ENCODE measurements at regions not wholly inside any gene's neighbourhood (a gene's known extent, or its start where the extent isn't known, plus 50 kb on each side); places are given as distances from the start of the nearest gene placed in this dataset.

DNA sequence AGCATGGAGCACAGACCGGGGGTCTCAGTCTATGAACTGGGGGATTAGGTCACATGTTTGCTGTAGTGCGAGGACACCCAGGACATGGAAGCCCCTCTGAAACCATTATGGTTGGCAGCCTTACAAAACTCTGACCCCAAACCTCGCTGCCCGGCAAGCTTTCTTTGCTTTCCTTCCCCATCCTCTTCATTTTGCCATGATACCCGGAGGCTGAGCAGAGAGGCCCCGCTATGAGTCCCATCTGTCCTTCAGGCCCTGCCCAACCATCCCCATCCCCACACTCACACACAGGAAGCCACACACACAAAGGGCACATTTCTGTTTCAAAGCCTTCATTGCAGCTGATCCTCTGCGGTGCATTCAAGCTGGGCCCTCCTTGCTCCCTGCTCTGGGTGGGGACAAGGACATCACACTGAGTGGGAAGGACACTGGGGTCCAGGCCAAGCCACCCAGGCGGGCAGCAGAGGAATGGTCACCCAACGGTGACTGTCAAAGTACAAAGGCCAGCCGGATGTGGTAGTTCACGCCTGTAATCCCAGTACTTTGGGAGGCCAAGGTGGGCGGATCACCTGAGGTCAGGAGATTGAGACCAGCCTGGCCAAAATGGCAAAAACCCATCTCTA lies 176.5 kb downstream of the CTTN start:
- no peaks in the 10 kb centered on the region for H3K36me3 ChIP-seq (ENCODE audit: control insufficient read depth, insufficient read depth, low read length)
- H4K20me1 ChIP-seq (replicated peaks; ENCODE audit: control insufficient read depth, insufficient read depth, low read length): peaks cover 7% of the 10 kb centered on the region; the same call in 1 of the 2 replicates
- no peak overlapping the region for H3K4me2 ChIP-seq (ENCODE audit: insufficient read depth, low read length)
- BruUV-seq (replicated peaks): no TSS peak
- in situ Hi-C loops (cut with MboI): no loop called here
- no peak for DNase-seq (ENCODE audit: extremely low read depth in 1 of 4, low spot score in 3 of 4)
- TF ChIP-seq ZNF124 (CRISPR knock-in tag; IDR thresholded peaks at IDR 0.05) (no peak), ZNF586 (CRISPR knock-in tag; conservative IDR thresholded peaks at IDR 0.05) (no peak), ZSCAN32 (CRISPR knock-in tag; IDR thresholded peaks at IDR 0.05) (no peak), SMARCA5 (IDR thresholded peaks at IDR 0.05) (no peak), ZNF444 (CRISPR knock-in tag; IDR thresholded peaks at IDR 0.05) (no peak), BMI1 (IDR thresholded peaks at IDR 0.05; ENCODE audit: low read length) (no peak), CCAR2 (IDR thresholded peaks at IDR 0.05; ENCODE audit: low read depth, low read length) (no peak), POLR3A (IDR thresholded peaks at IDR 0.05; ENCODE audit: borderline replicate concordance, extremely low read depth, insufficient read depth, insufficient read length) (no peak), BACH1 (tag; IDR thresholded peaks at IDR 0.05) (no peak), ZNF143 (CRISPR knock-in tag; IDR thresholded peaks at IDR 0.05) (no peak), YY1 (IDR thresholded peaks at IDR 0.05; ENCODE audit: borderline replicate concordance in 1 of 3, control insufficient read depth in 1 of 3, extremely low read depth in 1 of 3, insufficient read depth in 3 of 3, insufficient read length in 1 of 3, insufficient replicate concordance in 2 of 3, low read depth in 1 of 3, low read length in 2 of 3) (no peak), CBX2 (IDR thresholded peaks at IDR 0.05; ENCODE audit: insufficient read depth, low read length, poor library complexity, severe bottlenecking) (no peak), ZZZ3 (IDR thresholded peaks at IDR 0.05) (no peak), MTA3 (IDR thresholded peaks at IDR 0.05; ENCODE audit: borderline replicate concordance) (no peak)
- TF ChIP-seq, protein P1, sequence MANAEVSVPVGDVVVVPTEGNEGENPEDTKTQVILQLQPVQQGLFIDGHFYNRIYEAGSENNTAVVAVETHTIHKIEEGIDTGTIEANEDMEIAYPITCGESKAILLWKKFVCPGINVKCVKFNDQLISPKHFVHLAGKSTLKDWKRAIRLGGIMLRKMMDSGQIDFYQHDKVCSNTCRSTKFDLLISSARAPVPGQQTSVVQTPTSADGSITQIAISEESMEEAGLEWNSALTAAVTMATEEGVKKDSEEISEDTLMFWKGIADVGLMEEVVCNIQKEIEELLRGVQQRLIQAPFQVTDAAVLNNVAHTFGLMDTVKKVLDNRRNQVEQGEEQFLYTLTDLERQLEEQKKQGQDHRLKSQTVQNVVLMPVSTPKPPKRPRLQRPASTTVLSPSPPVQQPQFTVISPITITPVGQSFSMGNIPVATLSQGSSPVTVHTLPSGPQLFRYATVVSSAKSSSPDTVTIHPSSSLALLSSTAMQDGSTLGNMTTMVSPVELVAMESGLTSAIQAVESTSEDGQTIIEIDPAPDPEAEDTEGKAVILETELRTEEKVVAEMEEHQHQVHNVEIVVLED (CRISPR knock-in tag; IDR thresholded peaks at IDR 0.05): no peak
- TF ChIP-seq, protein P2, sequence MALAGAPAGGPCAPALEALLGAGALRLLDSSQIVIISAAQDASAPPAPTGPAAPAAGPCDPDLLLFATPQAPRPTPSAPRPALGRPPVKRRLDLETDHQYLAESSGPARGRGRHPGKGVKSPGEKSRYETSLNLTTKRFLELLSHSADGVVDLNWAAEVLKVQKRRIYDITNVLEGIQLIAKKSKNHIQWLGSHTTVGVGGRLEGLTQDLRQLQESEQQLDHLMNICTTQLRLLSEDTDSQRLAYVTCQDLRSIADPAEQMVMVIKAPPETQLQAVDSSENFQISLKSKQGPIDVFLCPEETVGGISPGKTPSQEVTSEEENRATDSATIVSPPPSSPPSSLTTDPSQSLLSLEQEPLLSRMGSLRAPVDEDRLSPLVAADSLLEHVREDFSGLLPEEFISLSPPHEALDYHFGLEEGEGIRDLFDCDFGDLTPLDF (CRISPR knock-in tag; IDR thresholded peaks at IDR 0.05): no peak
- TF ChIP-seq, protein P3, sequence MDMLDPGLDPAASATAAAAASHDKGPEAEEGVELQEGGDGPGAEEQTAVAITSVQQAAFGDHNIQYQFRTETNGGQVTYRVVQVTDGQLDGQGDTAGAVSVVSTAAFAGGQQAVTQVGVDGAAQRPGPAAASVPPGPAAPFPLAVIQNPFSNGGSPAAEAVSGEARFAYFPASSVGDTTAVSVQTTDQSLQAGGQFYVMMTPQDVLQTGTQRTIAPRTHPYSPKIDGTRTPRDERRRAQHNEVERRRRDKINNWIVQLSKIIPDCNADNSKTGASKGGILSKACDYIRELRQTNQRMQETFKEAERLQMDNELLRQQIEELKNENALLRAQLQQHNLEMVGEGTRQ (CRISPR knock-in tag; IDR thresholded peaks at IDR 0.05): no peak
- TF ChIP-seq, protein P4, sequence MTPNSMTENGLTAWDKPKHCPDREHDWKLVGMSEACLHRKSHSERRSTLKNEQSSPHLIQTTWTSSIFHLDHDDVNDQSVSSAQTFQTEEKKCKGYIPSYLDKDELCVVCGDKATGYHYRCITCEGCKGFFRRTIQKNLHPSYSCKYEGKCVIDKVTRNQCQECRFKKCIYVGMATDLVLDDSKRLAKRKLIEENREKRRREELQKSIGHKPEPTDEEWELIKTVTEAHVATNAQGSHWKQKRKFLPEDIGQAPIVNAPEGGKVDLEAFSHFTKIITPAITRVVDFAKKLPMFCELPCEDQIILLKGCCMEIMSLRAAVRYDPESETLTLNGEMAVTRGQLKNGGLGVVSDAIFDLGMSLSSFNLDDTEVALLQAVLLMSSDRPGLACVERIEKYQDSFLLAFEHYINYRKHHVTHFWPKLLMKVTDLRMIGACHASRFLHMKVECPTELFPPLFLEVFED (CRISPR knock-in tag; conservative IDR thresholded peaks at IDR 0.05): no peak
- H3K27me3 ChIP-seq (ENCODE audit: control insufficient read depth in 2 of 2, insufficient read depth in 2 of 2, low read length in 2 of 2): peaks cover 0 to 50% of the 10 kb centered on the region in 2 experiments; a peak in 2 of 5 replicates
- ChIA-PET POLR2A (interaction anchor here (1.0 kb wide), 1 partner anchor 17 kb away, joined by 3 read pairs; no protein-coding TSS in a partner anchor), CTCF (ENCODE audit: low intra/inter-chr PET ratio) (no interaction called here)
- no peaks in the 10 kb centered on the region for H3K9me1 ChIP-seq (ENCODE audit: control insufficient read depth, insufficient read depth, low read length)
- no peak for ATAC-seq
- no peak for FAIRE-seq
- WGBS (ENCODE audit: insufficient coverage, low coverage, missing lambda C conversion rate): 3% methylated on average over 11 of the region's 12 CpGs
- H3K79me2 ChIP-seq (ENCODE audit: control insufficient read depth, insufficient read depth, low read length): no peaks in the 10 kb centered on the region
- H3K9ac ChIP-seq (ENCODE audit: insufficient read depth in 1 of 2, low read depth in 2 of 2, low read length in 2 of 2): no peak overlapping the region
- H2AFZ ChIP-seq (ENCODE audit: low read depth, low read length): no peak overlapping the region
- intact Hi-C loops (cut with micrococcal nuclease): no loop called here
- no peak overlapping the region for H3K27ac ChIP-seq (ENCODE audit: extremely low read depth, low read depth, low read length)
- H3K4me1 ChIP-seq (replicated peaks in 1 of 2; ENCODE audit: control insufficient read depth in 2 of 2, insufficient read depth in 2 of 2, low read length in 2 of 2): no peaks in the 10 kb centered on the region; a peak in 1 of 5 replicates
- no peak overlapping the region for H3K4me3 ChIP-seq
- no peaks in the 10 kb centered on the region for H3K9me3 ChIP-seq (replicated peaks; ENCODE audit: control insufficient read depth, insufficient read depth, low read depth, low read length)

Data from K562 (cell line).